ENCODE measurements at regions not wholly inside any gene's neighbourhood (a gene's known extent, or its start where the extent isn't known, plus 50 kb on each side); places are given as distances from the start of the nearest gene placed in this dataset.

GRCh38 chr1:5220421-5220820 lies 566.0 kb downstream of the AJAP1 start:
- ChIA-PET POLR2A (no interaction called here), CTCF (no interaction called here)
- Mint-ChIP-seq H3K27ac (no peak overlapping the region), H3K4me3 (no peak overlapping the region), H3K9me3 (ENCODE audit: insufficient read depth) (no peaks in the 10 kb centered on the region), H3K4me1 (no peaks in the 10 kb centered on the region), H3K27me3 (no peaks in the 10 kb centered on the region)
- ATAC-seq (ENCODE audit: low read depth) (no peak), DNase-seq (no peak)
- H4K20me1 ChIP-seq (ENCODE audit: control insufficient read depth, insufficient read depth, low read length, poor library complexity, severe bottlenecking) = no peaks in the 10 kb centered on the region
- H3K27ac ChIP-seq (ENCODE audit: low read length in 2 of 2) = no peak overlapping the region
- no peak overlapping the region for H3K4me3 ChIP-seq (ENCODE audit: control extremely low read depth in 1 of 5, extremely low read depth in 1 of 5, insufficient read depth in 1 of 5, low read depth in 2 of 5, low read length in 4 of 5)
- no CpG with 5 or more reads among the region's 2 CpGs for WGBS (ENCODE audit: insufficient coverage)
- H2AFZ ChIP-seq (ENCODE audit: insufficient read depth, low read depth, low read length, poor library complexity, severe bottlenecking) = no peak overlapping the region
- no peaks in the 10 kb centered on the region for H3K79me2 ChIP-seq (ENCODE audit: control insufficient read depth, insufficient read depth, low read length)
- TF ChIP-seq EZH2 (IDR thresholded peaks at IDR 0.05; ENCODE audit: borderline replicate concordance, insufficient read depth, low read depth, low read length, poor library complexity, severe bottlenecking) (no peak), CTCF (IDR thresholded peaks at IDR 0.05) (no peak)
- no peaks in the 10 kb centered on the region for H3K9me3 ChIP-seq (ENCODE audit: control extremely low read depth in 1 of 3, control insufficient read depth in 2 of 3, insufficient read depth in 1 of 3, low read length in 2 of 3)
- no peak overlapping the region for H3K9ac ChIP-seq (ENCODE audit: low read length)
- H3K4me2 ChIP-seq (replicated peaks; ENCODE audit: low read depth, low read length, poor library complexity, severe bottlenecking) = no peak overlapping the region
- H3K27me3 ChIP-seq (replicated peaks in 1 of 4; ENCODE audit: control extremely low read depth in 1 of 4, control insufficient read depth in 3 of 4, insufficient read depth in 4 of 4, low read length in 3 of 4) = no peaks in the 10 kb centered on the region
- no peaks in the 10 kb centered on the region for H3K4me1 ChIP-seq (ENCODE audit: control insufficient read depth in 2 of 2, insufficient read depth in 2 of 2, low read length in 2 of 2)
- intact Hi-C loops (cut with micrococcal nuclease) = no loop called here
- H3K36me3 ChIP-seq (replicated peaks in 1 of 2; ENCODE audit: control extremely low read depth in 1 of 2, control insufficient read depth in 1 of 2, extremely low read depth in 1 of 2, insufficient read depth in 2 of 2, low read length in 1 of 2) = no peaks in the 10 kb centered on the region

DNA sequence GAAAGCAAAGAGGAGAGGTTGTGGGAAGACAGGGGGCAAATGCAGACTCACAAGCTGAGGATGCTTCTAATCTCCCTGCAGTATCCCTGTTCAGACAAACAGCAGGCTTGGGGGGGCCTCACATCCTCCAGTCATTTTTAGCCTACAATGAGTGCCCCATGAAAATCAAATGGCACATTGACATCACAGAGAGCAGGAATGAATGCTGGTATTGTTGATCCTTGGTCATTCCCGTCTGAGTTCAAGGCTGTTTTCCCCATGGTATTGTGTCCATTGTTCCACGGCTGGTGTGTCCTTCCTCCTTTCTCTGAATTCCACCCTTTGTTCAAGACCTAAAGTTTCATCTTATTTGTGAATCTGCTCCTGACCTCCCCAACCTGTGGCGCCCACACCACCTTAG lies 545.6 kb downstream of the AJAP1 start:
- H3K9me3 ChIP-seq (ENCODE audit: control extremely low read depth in 1 of 3, control insufficient read depth in 2 of 3, insufficient read depth in 1 of 3, low read length in 2 of 3) = peaks cover 0 to 10% (median 0%) of the 10 kb centered on the region in 3 donors
- H3K79me2 ChIP-seq (ENCODE audit: control insufficient read depth, insufficient read depth, low read length) = no peaks in the 10 kb centered on the region
- Mint-ChIP-seq H3K27me3 (no peaks in the 10 kb centered on the region), H3K27ac (no peak overlapping the region), H3K9me3 (ENCODE audit: insufficient read depth) (peaks cover 3% of the 10 kb centered on the region), H3K4me1 (no peaks in the 10 kb centered on the region), H3K4me3 (no peak overlapping the region)
- no peak for ATAC-seq (ENCODE audit: low read depth)
- H3K9ac ChIP-seq (ENCODE audit: low read length) = no peak overlapping the region
- no peak overlapping the region for H3K4me2 ChIP-seq (replicated peaks; ENCODE audit: low read depth, low read length, poor library complexity, severe bottlenecking)
- DNase-seq = no peak
- no peaks in the 10 kb centered on the region for H3K36me3 ChIP-seq (replicated peaks in 1 of 2; ENCODE audit: control extremely low read depth in 1 of 2, control insufficient read depth in 1 of 2, extremely low read depth in 1 of 2, insufficient read depth in 2 of 2, low read length in 1 of 2)
- CTCF ChIA-PET = no interaction called here
- no peaks in the 10 kb centered on the region for H3K27me3 ChIP-seq (replicated peaks in 1 of 4; ENCODE audit: control extremely low read depth in 1 of 4, control insufficient read depth in 3 of 4, insufficient read depth in 4 of 4, low read length in 3 of 4)
- WGBS (ENCODE audit: insufficient coverage) = 80% methylated on average over 2 of the region's 3 CpGs
- H2AFZ ChIP-seq (ENCODE audit: insufficient read depth, low read depth, low read length, poor library complexity, severe bottlenecking) = no peak overlapping the region
- POLR2A ChIA-PET = no interaction called here
- intact Hi-C loops (cut with micrococcal nuclease) = no loop called here
- H3K4me3 ChIP-seq (ENCODE audit: control extremely low read depth in 1 of 5, extremely low read depth in 1 of 5, insufficient read depth in 1 of 5, low read depth in 2 of 5, low read length in 4 of 5) = no peak overlapping the region
- H3K27ac ChIP-seq (ENCODE audit: low read length in 2 of 2) = no peak overlapping the region
- H4K20me1 ChIP-seq (ENCODE audit: control insufficient read depth, insufficient read depth, low read length, poor library complexity, severe bottlenecking) = no peaks in the 10 kb centered on the region
- TF ChIP-seq EZH2 (IDR thresholded peaks at IDR 0.05; ENCODE audit: borderline replicate concordance, insufficient read depth, low read depth, low read length, poor library complexity, severe bottlenecking) (no peak), CTCF (IDR thresholded peaks at IDR 0.05) (no peak)
- no peaks in the 10 kb centered on the region for H3K4me1 ChIP-seq (ENCODE audit: control insufficient read depth in 2 of 2, insufficient read depth in 2 of 2, low read length in 2 of 2)
